ENCODE measurements at regions not wholly inside any gene's neighbourhood (a gene's known extent, or its start where the extent isn't known, plus 50 kb on each side); places are given as distances from the start of the nearest gene placed in this dataset.

DNA sequence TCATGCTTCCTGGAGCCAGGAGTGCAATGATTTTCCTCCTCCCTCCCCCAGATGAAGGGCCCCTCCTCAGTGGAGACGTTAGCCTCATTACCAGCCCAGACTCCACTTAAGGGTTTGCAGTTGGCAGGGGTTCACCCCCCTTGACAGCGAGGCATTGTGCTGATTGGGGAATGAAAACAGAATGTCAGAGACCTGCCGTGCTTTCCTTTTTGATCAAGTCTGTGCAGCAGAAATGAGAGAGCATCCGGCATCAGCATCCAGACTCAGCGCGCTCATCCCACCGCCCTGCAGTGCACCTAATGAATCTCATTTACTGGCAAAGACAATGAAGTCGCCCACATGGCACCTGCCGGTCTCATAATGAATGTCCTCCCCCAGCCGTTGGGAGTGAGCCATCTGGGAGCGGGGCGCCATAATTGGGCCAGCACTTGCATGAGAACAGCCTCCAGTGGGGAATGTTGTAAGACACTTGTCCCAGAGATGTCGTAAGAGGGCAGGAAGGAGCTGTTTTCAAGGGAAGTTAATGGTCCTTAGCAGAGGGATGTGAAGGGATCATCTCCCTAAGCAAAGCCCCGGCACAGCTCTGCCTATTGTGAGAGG, 98.3 kb upstream of the UQCRFS1 start:
- TF ChIP-seq, protein P1, sequence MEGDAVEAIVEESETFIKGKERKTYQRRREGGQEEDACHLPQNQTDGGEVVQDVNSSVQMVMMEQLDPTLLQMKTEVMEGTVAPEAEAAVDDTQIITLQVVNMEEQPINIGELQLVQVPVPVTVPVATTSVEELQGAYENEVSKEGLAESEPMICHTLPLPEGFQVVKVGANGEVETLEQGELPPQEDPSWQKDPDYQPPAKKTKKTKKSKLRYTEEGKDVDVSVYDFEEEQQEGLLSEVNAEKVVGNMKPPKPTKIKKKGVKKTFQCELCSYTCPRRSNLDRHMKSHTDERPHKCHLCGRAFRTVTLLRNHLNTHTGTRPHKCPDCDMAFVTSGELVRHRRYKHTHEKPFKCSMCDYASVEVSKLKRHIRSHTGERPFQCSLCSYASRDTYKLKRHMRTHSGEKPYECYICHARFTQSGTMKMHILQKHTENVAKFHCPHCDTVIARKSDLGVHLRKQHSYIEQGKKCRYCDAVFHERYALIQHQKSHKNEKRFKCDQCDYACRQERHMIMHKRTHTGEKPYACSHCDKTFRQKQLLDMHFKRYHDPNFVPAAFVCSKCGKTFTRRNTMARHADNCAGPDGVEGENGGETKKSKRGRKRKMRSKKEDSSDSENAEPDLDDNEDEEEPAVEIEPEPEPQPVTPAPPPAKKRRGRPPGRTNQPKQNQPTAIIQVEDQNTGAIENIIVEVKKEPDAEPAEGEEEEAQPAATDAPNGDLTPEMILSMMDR (IDR thresholded peaks at IDR 0.05 in 4 of 5, conservative IDR thresholded peaks at IDR 0.05 in 1 of 5), result no peak
- TF ChIP-seq POLR2A (IDR thresholded peaks at IDR 0.05), result no peak

All from gastrocnemius medialis (tissue), 4 donors.